SK-N-SH (cell line): ENCODE measurements at regions not wholly inside any gene's neighbourhood (a gene's known extent, or its start where the extent isn't known, plus 50 kb on each side); places are given as distances from the start of the nearest gene placed in this dataset.

Experiments used
- CTCF ChIA-PET: fragments of 300-600, 350-600 bp; formaldehyde crosslinking; extraction: SDS; loops from one replicate; lab custom pipeline; 2021; lab: Yijun Ruan, JAX
- POLR2A ChIA-PET: fragments of 350-600 bp; sonication (Branson Sonifier 250); formaldehyde crosslinking; extraction: SDS; loops from one replicate; lab custom pipeline; 2020; ENCODE audit warnings: antibody characterized with exemption, inconsistent platforms; lab: Yijun Ruan, JAX
- DNase-seq: peaks from one replicate; pipeline ENCODE4 v3.0.0; 2012
- H2AFZ ChIP-seq: fragments of 200-600 bp; sonication (generic); 2 replicates; pipeline ENCODE4 v1.8.1; 2016; ENCODE audit warnings: antibody characterized with exemption, mild to moderate bottlenecking, low read depth
- H3F3A ChIP-seq: fragments of 200-600 bp; sonication (generic); replicated peaks from 2 replicates; pipeline ENCODE3; 2016; ENCODE audit warnings: antibody characterized with exemption, mild to moderate bottlenecking; ENCODE audit not compliant: insufficient read depth
- H3K27ac ChIP-seq, 2 experiments: fragments of 200-500 bp in 1 of 2; fragments of 200-600 bp in 1 of 2; sonication (Bioruptor generic) in 1 of 2; sonication (generic), shearing (Covaris generic) in 1 of 2; 2 replicates each; pipeline versions ENCODE4 v1.5.1 to v1.6.1; 2014 to 2016; ENCODE audit warnings: low read depth in 2 of 2, inconsistent platforms in 1 of 2, low read length in 1 of 2, mild to moderate bottlenecking in 1 of 2, mixed read lengths in 1 of 2
- H3K27me3 ChIP-seq: fragments of 200-600 bp; sonication (generic), shearing (Covaris generic); 2 replicates; pipeline ENCODE4 v1.6.1; 2016; ENCODE audit warnings: mixed run types; ENCODE audit not compliant: insufficient read depth
- H3K36me3 ChIP-seq, 2 experiments: fragments of 200-500 bp in 1 of 2; fragments of 200-600 bp in 1 of 2; sonication (Bioruptor generic) in 1 of 2; sonication (generic) in 1 of 2; replicated peaks in 1 of 2; 2 replicates each; pipeline versions ENCODE3 to v1.5.1; 2014 to 2016; ENCODE audit warnings: low read length in 1 of 2, mild to moderate bottlenecking in 1 of 2; ENCODE audit not compliant: insufficient read depth in 2 of 2, control insufficient read depth in 1 of 2
- H3K4me1 ChIP-seq, 2 experiments: fragments of 200-500 bp in 1 of 2; fragments of 200-600 bp in 1 of 2; sonication (Bioruptor generic) in 1 of 2; sonication (generic), shearing (Covaris generic) in 1 of 2; 2 replicates each; pipeline versions ENCODE4 v1.5.1 to v1.6.1; 2014 to 2016; ENCODE audit warnings: low read depth in 1 of 2, low read length in 1 of 2, mixed run types in 1 of 2; ENCODE audit not compliant: insufficient read depth in 2 of 2, control insufficient read depth in 1 of 2
- H3K4me2 ChIP-seq: fragments of 200-600 bp; sonication (generic), shearing (Covaris generic); 2 replicates; pipeline ENCODE4 v1.6.1; 2017; ENCODE audit warnings: mixed run types
- H3K4me3 ChIP-seq, 2 experiments: fragments of 200-500 bp in 1 of 2; fragments of 200-600 bp in 1 of 2; sonication (Bioruptor generic) in 1 of 2; sonication (generic), shearing (Covaris generic) in 1 of 2; 2 replicates each; pipeline versions ENCODE4 v1.5.1 to v1.8.1; 2014 to 2016; ENCODE audit warnings: low read depth in 2 of 2, inconsistent platforms in 1 of 2, low read length in 1 of 2, mild to moderate bottlenecking in 1 of 2, mixed read lengths in 1 of 2, moderate library complexity in 1 of 2
- H3K79me2 ChIP-seq: fragments of 200-600 bp; sonication (generic); 2 replicates; pipeline ENCODE4 v1.8.1; 2017; ENCODE audit warnings: mild to moderate bottlenecking; ENCODE audit not compliant: insufficient read depth
- H3K9ac ChIP-seq: fragments of 200-600 bp; sonication (generic); 2 replicates; pipeline ENCODE4 v1.6.1; 2017; ENCODE audit warnings: mixed run types
- H3K9me2 ChIP-seq: fragments of 200-600 bp; sonication (generic); 2 replicates; pipeline ENCODE4 v1.6.1; 2017; ENCODE audit warnings: mixed run types
- H3K9me3 ChIP-seq: fragments of 200-600 bp; sonication (generic); 2 replicates; pipeline ENCODE4 v1.6.1; 2017; ENCODE audit warnings: mixed run types, mild to moderate bottlenecking, moderate library complexity
- H4K20me1 ChIP-seq: fragments of 200-600 bp; sonication (generic); 2 replicates; pipeline ENCODE4 v1.6.1; 2017; ENCODE audit warnings: mild to moderate bottlenecking, mixed run types; ENCODE audit not compliant: insufficient read depth
- CHD2 ChIP-seq: fragments of 150-350 bp; IDR thresholded peaks from 2 replicates; pipeline ENCODE4 v1.6.1; 2018; ENCODE audit warnings: low read length; ENCODE audit not compliant: partially characterized antibody
- CTCF ChIP-seq: fragments of 200-600 bp; sonication (generic); IDR thresholded peaks from 2 replicates; pipeline ENCODE4 v1.6.1; 2017; ENCODE audit warnings: antibody characterized with exemption, mild to moderate bottlenecking, moderate library complexity
- ELF1 ChIP-seq: IDR thresholded peaks from 2 replicates; pipeline ENCODE4 v1.4.0; 2012
- EZH2phosphoT487 ChIP-seq: fragments of 200-600 bp; sonication (generic); IDR thresholded peaks from 2 replicates; pipeline ENCODE4 v1.6.1; 2017; ENCODE audit warnings: low read depth, mixed run types, mild to moderate bottlenecking, antibody characterized with exemption, moderate library complexity, borderline replicate concordance
- FOSL2 ChIP-seq: IDR thresholded peaks from 2 replicates; pipeline ENCODE4 v1.4.0; 2012; ENCODE audit warnings: low read depth, mild to moderate bottlenecking, moderate library complexity, borderline replicate concordance
- FOXJ3 ChIP-seq: sonication (generic); formaldehyde crosslinking; IDR thresholded peaks from 2 replicates; pipeline ENCODE4 v1.5.1; 2020; ENCODE audit warnings: mild to moderate bottlenecking, missing genetic modification reagents
- GATA2 ChIP-seq: sonication (generic); formaldehyde crosslinking; IDR thresholded peaks from 2 replicates; pipeline ENCODE4 v1.5.0; 2020; ENCODE audit warnings: mild to moderate bottlenecking, missing genetic modification reagents
- MAX ChIP-seq: IDR thresholded peaks from 2 replicates; pipeline ENCODE4 v1.4.0; 2012; ENCODE audit warnings: low read depth
- MXI1 ChIP-seq: IDR thresholded peaks from 2 replicates; pipeline ENCODE4 v1.6.1; 2012; ENCODE audit warnings: mild to moderate bottlenecking, low read depth, low read length, improper control_type of control experiment
- PBX3 ChIP-seq: IDR thresholded peaks from 2 replicates; pipeline ENCODE4; 2012
- RAD21 ChIP-seq: IDR thresholded peaks from 2 replicates; pipeline ENCODE4 v1.6.1; 2012; ENCODE audit warnings: mild to moderate bottlenecking, low read length
- RCOR1 ChIP-seq: fragments of 150-350 bp; IDR thresholded peaks from 2 replicates; pipeline ENCODE4 v1.6.1; 2017; ENCODE audit warnings: antibody characterized with exemption, low read length
- SIN3A ChIP-seq: IDR thresholded peaks from 2 replicates; pipeline ENCODE4 v1.6.1; 2012; ENCODE audit warnings: low read depth, mild to moderate bottlenecking, low read length, moderate library complexity, borderline replicate concordance
- SMC3 ChIP-seq: IDR thresholded peaks from 2 replicates; pipeline ENCODE4 v1.6.1; 2012; ENCODE audit warnings: low read depth, low read length, improper control_type of control experiment
- TAF1 ChIP-seq: IDR thresholded peaks from 2 replicates; pipeline ENCODE4 v1.6.1; 2012; ENCODE audit warnings: low read depth, mild to moderate bottlenecking, low read length, moderate library complexity, borderline replicate concordance
- YY1 ChIP-seq: IDR thresholded peaks from 2 replicates; pipeline ENCODE4 v1.4.0; 2012; ENCODE audit warnings: low read depth, mild to moderate bottlenecking
- WGBS: methylation state at CpG from one replicate; pipeline ENCODE4 v1.1.6; 2017; ENCODE audit warnings: low lambda C conversion rate; 5-methylcytosine and 5-hydroxymethylcytosine counted together

GRCh38 chr5:92916036-92916435 lies 665.0 kb downstream of the NR2F1-AS1 start:
- Histone ChIP-seq H4K20me1 (no peaks in the 10 kb centered on the region), H3K27ac (no peak overlapping the region), H3K9ac (no peak overlapping the region), H3K4me3 (no peak overlapping the region), H3F3A (no peaks in the 10 kb centered on the region), H3K4me2 (no peak overlapping the region), H3K9me2 (no peaks in the 10 kb centered on the region), H3K27me3 (no peaks in the 10 kb centered on the region), H3K4me1 (no peaks in the 10 kb centered on the region; a peak in 1 of 4 replicates), H2AFZ (no peak overlapping the region), H3K9me3 (no peaks in the 10 kb centered on the region), H3K79me2 (no peaks in the 10 kb centered on the region), H3K36me3 (no peaks in the 10 kb centered on the region)
- DNase-seq: no peak
- 74% methylated on average over 3 of the region's 3 CpGs for WGBS
- CTCF ChIA-PET: interaction anchor here (1.0 to 1.2 kb wide), 3 partner anchors 12 to 705 kb away, joined by 3 to 5 read pairs (median 3); no protein-coding TSS in a partner anchor
- POLR2A ChIA-PET: no interaction called here
- peak; percentile 36; the same call in 1 of the 2 replicates for TF ChIP-seq SMC3
- TF ChIP-seq GATA2 (CRISPR knock-in tag): no peak
- no peak for TF ChIP-seq RCOR1
- TF ChIP-seq FOSL2: no peak
- no peak for TF ChIP-seq MAX
- no peak for TF ChIP-seq EZH2phosphoT487
- no peak for TF ChIP-seq PBX3
- TF ChIP-seq CHD2: no peak
- peak; percentile 41 for TF ChIP-seq CTCF
- TF ChIP-seq RAD21: peak; percentile 63
- no peak for TF ChIP-seq ELF1
- no peak for TF ChIP-seq TAF1
- TF ChIP-seq SIN3A: no peak
- TF ChIP-seq FOXJ3 (CRISPR knock-in tag): no peak

GRCh38 chr5:92912283-92912682 lies 668.7 kb downstream of the NR2F1-AS1 start:
- H4K20me1 ChIP-seq: no peaks in the 10 kb centered on the region
- no peak for DNase-seq
- H3K9ac ChIP-seq: no peak overlapping the region
- no peak overlapping the region for H3K27ac ChIP-seq
- no peaks in the 10 kb centered on the region for H3K9me2 ChIP-seq
- H3F3A ChIP-seq: no peaks in the 10 kb centered on the region
- H3K4me3 ChIP-seq: no peak overlapping the region
- no peak overlapping the region for H2AFZ ChIP-seq
- H3K79me2 ChIP-seq: no peaks in the 10 kb centered on the region
- no peaks in the 10 kb centered on the region for H3K9me3 ChIP-seq
- peaks cover 2 to 4% of the 10 kb centered on the region in 2 experiments; a peak in 3 of 4 replicates for H3K4me1 ChIP-seq
- no peaks in the 10 kb centered on the region for H3K36me3 ChIP-seq
- H3K4me2 ChIP-seq: no peak overlapping the region
- ChIA-PET POLR2A (no interaction called here), CTCF (interaction anchor here (1.1 kb wide), 1 partner anchor 180 kb away, joined by 3 read pairs; no protein-coding TSS in a partner anchor)
- 95% methylated on average over 1 of the region's 1 CpG for WGBS
- H3K27me3 ChIP-seq: no peaks in the 10 kb centered on the region
- TF ChIP-seq YY1 (no peak), MXI1 (no peak), MAX (no peak)
